Neural progenitor cell (in vitro differentiated cells): ENCODE measurements at regions not wholly inside any gene's neighbourhood (a gene's known extent, or its start where the extent isn't known, plus 50 kb on each side); places are given as distances from the start of the nearest gene placed in this dataset.

ENCODE experiments used
- DNase-seq: peaks from one replicate; pipeline ENCODE4 v3.0.0-alpha.2; 2016; ENCODE audit warnings: low spot score
- H2AFZ ChIP-seq: fragments of 200-600 bp; sonication (generic); replicated peaks from 2 replicates; pipeline ENCODE4 v1.6.1; 2016; ENCODE audit warnings: antibody characterized with exemption
- H3F3A ChIP-seq: fragments of 200-600 bp; sonication (generic); 2 replicates; pipeline ENCODE4 v1.6.1; 2016; ENCODE audit warnings: antibody characterized with exemption, low read depth
- H3K27ac ChIP-seq: fragments of 200-600 bp; sonication (generic); 2 replicates; pipeline ENCODE4 v1.5.1; 2016; ENCODE audit warnings: mild to moderate bottlenecking
- H3K27me3 ChIP-seq: fragments of 200-600 bp; sonication (generic); 2 replicates; pipeline ENCODE4 v1.6.1; 2016; ENCODE audit warnings: mild to moderate bottlenecking, moderate library complexity
- H3K36me3 ChIP-seq: fragments of 200-600 bp; sonication (generic); 2 replicates; pipeline ENCODE4 v1.5.1; 2016
- H3K4me1 ChIP-seq: fragments of 200-600 bp; sonication (generic); 2 replicates; pipeline ENCODE4 v1.6.1; 2016; ENCODE audit warnings: mixed run types
- H3K4me2 ChIP-seq: fragments of 200-600 bp; sonication (generic); 2 replicates; pipeline ENCODE4 v1.6.1; 2016
- H3K4me3 ChIP-seq: fragments of 200-600 bp; sonication (generic); 2 replicates; pipeline ENCODE4 v1.5.1; 2016
- H3K79me2 ChIP-seq: fragments of 200-600 bp; sonication (generic); 2 replicates; pipeline ENCODE4 v1.6.1; 2016; ENCODE audit warnings: low read depth
- H3K9ac ChIP-seq: fragments of 200-600 bp; sonication (generic); 2 replicates; pipeline ENCODE4 v1.6.1; 2016
- H3K9me3 ChIP-seq: fragments of 200-600 bp; sonication (generic); 2 replicates; pipeline ENCODE4 v1.5.1; 2016; ENCODE audit warnings: low read depth
- H4K20me1 ChIP-seq: fragments of 200-600 bp; sonication (generic); 2 replicates; pipeline ENCODE4 v1.6.1; 2016; ENCODE audit warnings: low read depth
- H3K27ac Mint-ChIP-seq: 3 replicates; pipeline ENCODE4 v1.8.0; 2021; ENCODE audit warnings: mixed read lengths
- H3K27me3 Mint-ChIP-seq: 2 replicates; pipeline ENCODE4 v1.8.0; 2022; ENCODE audit warnings: low read depth, mild to moderate bottlenecking, inconsistent platforms, moderate library complexity, mixed read lengths; ENCODE audit not compliant: insufficient read depth
- H3K36me3 Mint-ChIP-seq: 3 replicates; pipeline ENCODE4 v1.8.0; 2021; ENCODE audit warnings: mixed read lengths
- H3K4me1 Mint-ChIP-seq: 3 replicates; pipeline ENCODE4 v1.8.0; 2021; ENCODE audit warnings: mixed read lengths
- H3K4me3 Mint-ChIP-seq: 3 replicates; pipeline ENCODE4 v1.8.0; 2021; ENCODE audit warnings: mild to moderate bottlenecking, moderate library complexity, mixed read lengths
- H3K9me3 Mint-ChIP-seq: 3 replicates; pipeline ENCODE4 v1.8.0; 2020; ENCODE audit warnings: mixed read lengths
- CTCF ChIP-seq: fragments of 200-600 bp; sonication (generic); IDR thresholded peaks from 2 replicates; pipeline ENCODE4 v1.5.1; 2017; ENCODE audit warnings: antibody characterized with exemption, mild to moderate bottlenecking
- EZH2 ChIP-seq: fragments of 200-600 bp; sonication (generic); IDR thresholded peaks from 2 replicates; pipeline ENCODE4 v1.6.1; 2017; ENCODE audit warnings: antibody characterized with exemption, mild to moderate bottlenecking, moderate library complexity
- EZH2phosphoT487 ChIP-seq: fragments of 200-600 bp; sonication (generic); IDR thresholded peaks from 2 replicates; pipeline ENCODE4 v1.6.1; 2017; ENCODE audit warnings: antibody characterized with exemption

- no peaks in the 10 kb centered on the region for H3K79me2 ChIP-seq
- no peak overlapping the region for H3K9ac ChIP-seq
- Mint-ChIP-seq H3K27ac (no peak overlapping the region), H3K9me3 (peaks cover 2% of the 10 kb centered on the region), H3K36me3 (no peaks in the 10 kb centered on the region), H3K4me1 (peaks cover 2% of the 10 kb centered on the region), H3K27me3 (peaks cover 2% of the 10 kb centered on the region), H3K4me3 (no peak overlapping the region)
- H4K20me1 ChIP-seq: no peaks in the 10 kb centered on the region
- H3K27ac ChIP-seq: no peak overlapping the region
- H3F3A ChIP-seq: no peaks in the 10 kb centered on the region
- H2AFZ ChIP-seq: no peak overlapping the region
- no peaks in the 10 kb centered on the region for H3K27me3 ChIP-seq
- no peak for TF ChIP-seq CTCF
- no peak for TF ChIP-seq EZH2phosphoT487
- no peak for TF ChIP-seq EZH2
- no peaks in the 10 kb centered on the region for H3K36me3 ChIP-seq
- H3K4me2 ChIP-seq: no peak overlapping the region
- no peak overlapping the region for H3K4me3 ChIP-seq
- H3K9me3 ChIP-seq: no peaks in the 10 kb centered on the region
- no peak for DNase-seq
- H3K4me1 ChIP-seq: no peaks in the 10 kb centered on the region
Observed at GRCh38 chr15:75100679-75101078, 77.3 kb downstream of the PPCDC start.

- no peaks in the 10 kb centered on the region for H3K36me3 Mint-ChIP-seq
- H3K27ac Mint-ChIP-seq: no peak overlapping the region
- Histone ChIP-seq H3K79me2 (no peaks in the 10 kb centered on the region), H2AFZ (no peak overlapping the region), H3K27ac (no peak overlapping the region), H3K27me3 (no peaks in the 10 kb centered on the region), H4K20me1 (no peaks in the 10 kb centered on the region), H3K4me1 (peaks cover 10% of the 10 kb centered on the region), H3K36me3 (no peaks in the 10 kb centered on the region), H3K9ac (no peak overlapping the region), H3F3A (no peaks in the 10 kb centered on the region), H3K4me3 (no peak overlapping the region), H3K4me2 (no peak overlapping the region), H3K9me3 (no peaks in the 10 kb centered on the region)
- no peak overlapping the region for H3K4me3 Mint-ChIP-seq
- H3K9me3 Mint-ChIP-seq: no peaks in the 10 kb centered on the region
- no peaks in the 10 kb centered on the region for H3K27me3 Mint-ChIP-seq
- no peak for DNase-seq
- peaks cover 18% of the 10 kb centered on the region for H3K4me1 Mint-ChIP-seq
- TF ChIP-seq CTCF (no peak), EZH2 (no peak), EZH2phosphoT487 (no peak)
Observed at GRCh38 chr15:75104804-75105557, 81.6 kb downstream of the PPCDC start.

GRCh38 chr15:75107516-75107907 lies 84.1 kb downstream of the PPCDC start:
- TF ChIP-seq EZH2phosphoT487 (no peak), EZH2 (no peak), CTCF (no peak)
- H3K79me2 ChIP-seq: no peaks in the 10 kb centered on the region
- Mint-ChIP-seq H3K27me3 (no peaks in the 10 kb centered on the region), H3K36me3 (no peaks in the 10 kb centered on the region), H3K4me1 (peaks cover 18% of the 10 kb centered on the region), H3K27ac (no peak overlapping the region), H3K9me3 (no peaks in the 10 kb centered on the region), H3K4me3 (no peak overlapping the region)
- no peak overlapping the region for H3K4me3 ChIP-seq
- no peak for DNase-seq
- no peak overlapping the region for H3K4me2 ChIP-seq
- no peaks in the 10 kb centered on the region for H3K36me3 ChIP-seq
- no peaks in the 10 kb centered on the region for H3K9me3 ChIP-seq
- H2AFZ ChIP-seq: no peak overlapping the region
- H3K4me1 ChIP-seq: peaks cover 10% of the 10 kb centered on the region
- no peaks in the 10 kb centered on the region for H3K27me3 ChIP-seq
- no peak overlapping the region for H3K27ac ChIP-seq
- no peaks in the 10 kb centered on the region for H3F3A ChIP-seq
- no peak overlapping the region for H3K9ac ChIP-seq
- H4K20me1 ChIP-seq: no peaks in the 10 kb centered on the region
